ENCODE measurements at regions not wholly inside any gene's neighbourhood (a gene's known extent, or its start where the extent isn't known, plus 50 kb on each side); places are given as distances from the start of the nearest gene placed in this dataset.
"Not testable (repeated sequence)": the region's sequence is repeated elsewhere in the genome, so short reads cannot be mapped to it uniquely, and the experiment has no call there.

DNA sequence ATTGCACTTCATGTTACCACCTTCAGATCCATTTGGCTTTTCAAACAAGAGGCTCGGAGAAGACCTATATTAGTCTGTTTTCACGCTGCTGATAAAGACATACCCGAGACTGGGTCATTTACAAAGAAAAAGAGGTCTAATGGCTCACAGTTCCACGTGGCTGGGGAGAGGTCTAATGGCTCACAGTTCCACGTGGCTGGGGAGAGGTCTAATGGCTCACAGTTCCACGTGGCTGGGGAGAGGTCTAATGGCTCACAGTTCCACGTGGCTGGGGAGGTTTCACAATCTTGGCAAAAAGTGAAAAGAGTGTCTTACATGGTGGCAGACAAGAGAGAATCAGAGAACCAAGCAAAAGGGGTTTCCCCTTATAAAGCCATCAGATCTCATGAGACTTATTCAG lies 268.0 kb downstream of the C16orf95 start:
- not testable (repeated sequence) for TF ChIP-seq EZH2 (IDR thresholded peaks at IDR 0.05; ENCODE audit: insufficient read depth, poor library complexity, severe bottlenecking); EZH2phosphoT487 (IDR thresholded peaks at IDR 0.05; ENCODE audit: insufficient read depth, low read depth)

Data from GM23248 (cell line).